HepG2 (cell line): ENCODE measurements at regions not wholly inside any gene's neighbourhood (a gene's known extent, or its start where the extent isn't known, plus 50 kb on each side); places are given as distances from the start of the nearest gene placed in this dataset.

Experiments
- ATAC-seq: fragments of 200-7000 bp; cut with Tn5 transposase; 3 replicates; pipeline ENCODE4 v1.9.1; 2020; ENCODE audit warnings: mild to moderate bottlenecking, moderate library complexity
- BruUV-seq: library from RNA; stranded (reverse); fragments of 400-500 nt; replicated peaks from 2 replicates; lab custom pipeline; 2021; lab: Mats Ljungman, UMichigan
- CTCF ChIA-PET: fragments of 300-600 bp; formaldehyde crosslinking; extraction: SDS; loops from one replicate; lab custom pipeline; 2021; ENCODE audit warnings: low total read pairs, inconsistent platforms, low intra/inter-chr PET ratio; lab: Yijun Ruan, JAX
- POLR2A ChIA-PET: fragments of 350-600 bp; sonication (Branson Sonifier 250); formaldehyde crosslinking; loops from one replicate; lab custom pipeline; 2020; ENCODE audit warnings: antibody characterized with exemption, inconsistent platforms; lab: Yijun Ruan, JAX
- DNase-seq: peaks from one replicate; pipeline ENCODE4 v3.0.0-alpha.2; 2015; ENCODE audit warnings: low spot score
- FAIRE-seq: peaks from 3 replicates; lab custom pipeline; 2011; peaks lifted over from hg19 to GRCh38; lab: Jason Lieb, UNC
- H2AFZ ChIP-seq: one replicate; pipeline ENCODE4 v1.6.1; 2011; ENCODE audit warnings: low read length, inconsistent platforms
- H3K27ac ChIP-seq: fragments of 300-600 bp; 3 replicates; pipeline ENCODE4 v1.8.0; 2011; ENCODE audit warnings: mixed run types, mild to moderate bottlenecking, mixed read lengths, low read length, inconsistent platforms; ENCODE audit not compliant: insufficient read depth; ENCODE audit errors: extremely low read length
- H3K27me3 ChIP-seq, 2 experiments: fragments of 200-600 bp in 1 of 2; 2 replicates in 1 of 2; 3 replicates in 1 of 2; pipeline versions ENCODE4 v1.6.0 to v1.8.0; 2011; ENCODE audit warnings: low read length in 2 of 2, mild to moderate bottlenecking in 2 of 2, moderate library complexity in 2 of 2, inconsistent platforms in 1 of 2; ENCODE audit not compliant: insufficient read depth in 2 of 2, control insufficient read depth in 1 of 2
- H3K36me3 ChIP-seq, 2 experiments: fragments of 200-600 bp in 1 of 2; replicated peaks in 1 of 2; 2 replicates in 1 of 2; 3 replicates in 1 of 2; pipeline versions ENCODE4 v1.5.1 to v1.8.0; 2011; ENCODE audit warnings: low read length in 2 of 2, inconsistent platforms in 1 of 2; ENCODE audit not compliant: insufficient read depth in 2 of 2, control insufficient read depth in 1 of 2
- H3K4me1 ChIP-seq: 2 replicates; pipeline ENCODE4 v1.5.1; 2012; ENCODE audit warnings: low read length, inconsistent platforms; ENCODE audit not compliant: insufficient read depth
- H3K4me2 ChIP-seq: 2 replicates; pipeline ENCODE4 v1.6.0; 2011; ENCODE audit warnings: low read depth, low read length, inconsistent platforms
- H3K4me3 ChIP-seq, 3 experiments: fragments of 200-600 bp in 1 of 3; sonication (generic), shearing (Covaris generic) in 1 of 3; replicated peaks in 1 of 3; 2 replicates each; pipeline ENCODE4 v1.5.1; 2011 to 2016; ENCODE audit warnings: low read length in 3 of 3, inconsistent platforms in 2 of 3, low read depth in 2 of 3, mild to moderate bottlenecking in 2 of 3, control low read depth in 1 of 3, mixed read lengths in 1 of 3; ENCODE audit not compliant: insufficient read depth in 1 of 3
- H3K79me2 ChIP-seq: one replicate; pipeline ENCODE4 v1.6.1; 2011; ENCODE audit warnings: low read length, inconsistent platforms; ENCODE audit not compliant: insufficient read depth
- H3K9ac ChIP-seq: 2 replicates; pipeline ENCODE4 v1.6.0; 2011; ENCODE audit warnings: mild to moderate bottlenecking, low read depth, low read length, inconsistent platforms; ENCODE audit not compliant: insufficient read depth
- H3K9me3 ChIP-seq: 2 replicates; pipeline ENCODE4 v1.5.1; 2012; ENCODE audit warnings: mild to moderate bottlenecking, low read length
- H4K20me1 ChIP-seq: 2 replicates; pipeline ENCODE4 v1.6.0; 2011; ENCODE audit warnings: inconsistent platforms, mild to moderate bottlenecking, low read length, moderate library complexity; ENCODE audit not compliant: insufficient read depth
- EED ChIP-seq: sonication (generic); formaldehyde crosslinking; IDR thresholded peaks from 2 replicates; pipeline ENCODE4 v1.5.0; 2020; ENCODE audit warnings: mild to moderate bottlenecking, missing genetic modification reagents
- FOXK1 ChIP-seq: sonication (generic); formaldehyde crosslinking; IDR thresholded peaks from 2 replicates; pipeline ENCODE4 v1.4.0; 2020; ENCODE audit warnings: low read depth, missing genetic modification reagents, borderline replicate concordance
- KMT2B ChIP-seq: IDR thresholded peaks from 2 replicates; pipeline ENCODE4 v1.6.1; 2016; ENCODE audit warnings: missing genetic modification reagents, missing compliant biosample characterization
- POLR2AphosphoS2 ChIP-seq: IDR thresholded peaks from 2 replicates; pipeline ENCODE4 v1.6.1; 2011; ENCODE audit warnings: low read depth, low read length, improper control_type of control experiment
- PRDM15 ChIP-seq: sonication (generic); formaldehyde crosslinking; IDR thresholded peaks from 2 replicates; pipeline ENCODE4 v1.4.0; 2020; ENCODE audit warnings: missing genetic modification reagents
- TFDP2 ChIP-seq: sonication (generic); formaldehyde crosslinking; IDR thresholded peaks from 2 replicates; pipeline ENCODE4 v1.4.0; 2020; ENCODE audit warnings: missing genetic modification reagents
- YY1 ChIP-seq: IDR thresholded peaks from 2 replicates; pipeline ENCODE4 v1.6.1; 2011; ENCODE audit warnings: low read length, low read depth, moderate library complexity, mild to moderate bottlenecking; ENCODE audit not compliant: insufficient read depth, insufficient replicate concordance
- ZC3H4 ChIP-seq: sonication (generic); formaldehyde crosslinking; IDR thresholded peaks from 2 replicates; pipeline ENCODE4 v1.4.0; 2020; ENCODE audit warnings: missing genetic modification reagents, borderline replicate concordance
- ZNF292 ChIP-seq: sonication (generic); formaldehyde crosslinking; IDR thresholded peaks from 2 replicates; pipeline ENCODE4 v1.8.1; 2022; ENCODE audit warnings: mild to moderate bottlenecking, low read depth, missing genetic modification reagents, borderline replicate concordance
- WGBS: methylation state at CpG from one replicate; pipeline ENCODE4 v1.1.6; 2017; ENCODE audit warnings: low lambda C conversion rate; 5-methylcytosine and 5-hydroxymethylcytosine counted together
- in situ Hi-C: cut with HindIII; loops from 2 replicates; pipeline ENCODE4 v1.10.0; 2017; ENCODE audit warnings: low pct_unique_long_range_greater_than_20kb; ENCODE audit not compliant: extremely low pct_ligation_motif_present
- intact Hi-C: fragments of 100-400 bp; cut with micrococcal nuclease; formaldehyde crosslinking; loops from one replicate; pipeline ENCODE4 v1.10.0; 2022; ENCODE audit not compliant: unreplicated experiment

- TF ChIP-seq ZC3H4 (CRISPR knock-in tag) = no peak
- TF ChIP-seq EED (CRISPR knock-in tag) = no peak
- no peak for TF ChIP-seq PRDM15 (CRISPR knock-in tag)
- TF ChIP-seq TFDP2 (CRISPR knock-in tag) = no peak
- no peak for TF ChIP-seq FOXK1 (CRISPR knock-in tag)
- no peak for TF ChIP-seq YY1
- no peak for TF ChIP-seq KMT2B (CRISPR knock-in tag)
- no peak for TF ChIP-seq ZNF292 (CRISPR knock-in tag)
- TF ChIP-seq POLR2AphosphoS2 = no peak
- CTCF ChIA-PET = no interaction called here
- Histone ChIP-seq H3K9ac (no peak overlapping the region), H3K4me3 (no peak overlapping the region), H3K27ac (no peak overlapping the region), H2AFZ (no peak overlapping the region), H4K20me1 (no peaks in the 10 kb centered on the region), H3K79me2 (no peaks in the 10 kb centered on the region), H3K9me3 (no peaks in the 10 kb centered on the region; the same call in 1 of the 2 replicates), H3K4me2 (no peak overlapping the region), H3K27me3 (no peaks in the 10 kb centered on the region), H3K36me3 (no peaks in the 10 kb centered on the region), H3K4me1 (no peaks in the 10 kb centered on the region)
- WGBS = 9% methylated on average over 4 of the region's 4 CpGs
- in situ Hi-C loops (no loop called here), intact Hi-C loops (no loop called here)
- no peak for ATAC-seq
- no peak for DNase-seq
- POLR2A ChIA-PET = no interaction called here
- no TSS peak for BruUV-seq
- no peak for FAIRE-seq
Measured at GRCh38 chr9:23538461-23539003, 287.5 kb downstream of the ELAVL2 start.
